AG09309 (cell line): ENCODE measurements at regions not wholly inside any gene's neighbourhood (a gene's known extent, or its start where the extent isn't known, plus 50 kb on each side); places are given as distances from the start of the nearest gene placed in this dataset.
"Not testable (repeated sequence)": the region's sequence is repeated elsewhere in the genome, so short reads cannot be mapped to it uniquely, and the experiment has no call there.

Source experiments
- DNase-seq: peaks from one replicate; pipeline ENCODE4 v3.0.0-alpha.2; 2010; ENCODE audit warnings: low read depth
- H3K4me3 ChIP-seq: 2 replicates; pipeline ENCODE4 v1.5.1; 2011; ENCODE audit warnings: mild to moderate bottlenecking, low read depth, low read length, moderate library complexity; ENCODE audit not compliant: control insufficient read depth
- CTCF ChIP-seq: IDR thresholded peaks from 2 replicates; pipeline ENCODE4 v1.5.1; 2011; ENCODE audit warnings: mild to moderate bottlenecking, low read depth, low read length, inconsistent platforms; ENCODE audit not compliant: insufficient read depth, control insufficient read depth; ENCODE audit errors: missing control alignments

DNA sequence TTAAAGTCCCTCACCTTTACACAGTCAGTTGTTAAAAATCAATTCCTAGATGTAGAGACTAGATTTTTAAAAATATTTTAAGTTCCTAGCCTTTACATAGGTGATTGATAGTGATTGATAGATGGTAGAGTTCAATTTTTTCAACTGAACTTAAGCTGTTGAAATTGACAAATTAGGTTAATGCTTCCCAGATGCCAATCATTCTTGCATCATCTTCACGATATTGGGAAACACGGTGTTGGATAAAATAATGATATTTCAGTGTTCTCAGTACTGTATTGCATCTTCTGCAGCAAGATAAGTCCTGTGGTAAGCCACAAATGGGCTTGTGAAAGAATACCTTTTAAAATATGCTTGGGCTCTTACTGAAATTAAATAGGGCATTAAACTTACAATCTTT, 667.6 kb downstream of the STK39 start:
- DNase-seq = no peak
- TF ChIP-seq CTCF = no peak
- no peak overlapping the region for H3K4me3 ChIP-seq

DNA sequence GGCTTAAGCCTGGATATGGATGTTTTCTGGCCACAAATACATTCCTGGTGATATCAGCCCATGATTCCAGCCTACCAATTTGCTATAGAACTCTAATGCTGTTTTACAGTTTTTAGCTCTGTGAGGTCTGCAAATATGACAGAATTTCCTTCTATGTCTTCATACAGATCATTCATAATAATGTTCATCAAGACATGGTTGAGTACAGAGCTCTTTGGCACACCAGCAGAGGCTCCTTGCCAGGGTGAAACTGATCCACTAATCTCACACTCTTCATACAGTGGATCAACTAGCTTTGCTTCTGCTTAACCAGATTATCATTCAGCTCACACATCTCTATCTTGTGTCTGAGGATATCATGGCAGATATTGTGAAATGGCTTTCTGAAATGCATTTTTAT, 672.1 kb downstream of the STK39 start:
- no peak overlapping the region for H3K4me3 ChIP-seq
- no peak for TF ChIP-seq CTCF
- DNase-seq = no peak

DNA sequence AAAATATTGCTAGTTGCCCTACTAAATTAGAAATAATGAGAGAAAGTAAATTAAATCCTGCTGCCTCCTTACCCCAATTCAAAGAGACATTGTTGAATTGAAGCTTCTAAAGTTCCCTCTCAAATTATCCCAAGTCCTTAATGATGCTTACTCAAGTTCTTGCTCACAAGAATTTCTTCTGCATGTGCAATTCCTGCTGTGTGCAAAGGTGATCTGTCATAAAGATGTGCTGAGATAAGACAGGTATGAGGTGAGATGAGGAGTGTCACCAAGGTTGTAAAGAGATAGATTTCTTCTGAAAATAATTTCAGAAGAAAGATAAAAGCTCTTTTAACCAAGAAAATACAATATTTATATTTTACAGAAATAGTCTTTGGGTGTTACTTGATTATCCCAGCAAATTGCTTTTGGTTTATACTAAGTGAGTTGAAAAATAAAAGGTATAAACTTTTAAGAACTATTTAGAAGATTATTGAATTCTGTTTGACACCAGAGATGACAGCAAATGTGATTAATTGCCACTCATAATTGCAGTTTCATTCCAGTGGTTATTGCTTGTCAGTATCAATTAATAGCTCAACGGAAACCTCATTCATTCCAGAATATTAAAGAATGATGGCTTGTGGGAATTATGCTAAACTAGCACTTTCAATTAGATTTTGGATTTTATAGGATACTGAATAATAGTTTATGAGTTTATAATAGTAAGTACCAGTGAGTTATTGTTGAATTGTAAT, 674.3 kb downstream of the STK39 start:
- DNase-seq = no peak
- TF ChIP-seq CTCF = no peak

GRCh38 chr2:167570370-167570769, 677.0 kb downstream of the STK39 start:
- no peak for DNase-seq
- no peak for TF ChIP-seq CTCF
- no peak overlapping the region for H3K4me3 ChIP-seq

More for the DNA sequence above, 674.3 kb downstream of the STK39 start:
- no peak overlapping the region for H3K4me3 ChIP-seq

DNA sequence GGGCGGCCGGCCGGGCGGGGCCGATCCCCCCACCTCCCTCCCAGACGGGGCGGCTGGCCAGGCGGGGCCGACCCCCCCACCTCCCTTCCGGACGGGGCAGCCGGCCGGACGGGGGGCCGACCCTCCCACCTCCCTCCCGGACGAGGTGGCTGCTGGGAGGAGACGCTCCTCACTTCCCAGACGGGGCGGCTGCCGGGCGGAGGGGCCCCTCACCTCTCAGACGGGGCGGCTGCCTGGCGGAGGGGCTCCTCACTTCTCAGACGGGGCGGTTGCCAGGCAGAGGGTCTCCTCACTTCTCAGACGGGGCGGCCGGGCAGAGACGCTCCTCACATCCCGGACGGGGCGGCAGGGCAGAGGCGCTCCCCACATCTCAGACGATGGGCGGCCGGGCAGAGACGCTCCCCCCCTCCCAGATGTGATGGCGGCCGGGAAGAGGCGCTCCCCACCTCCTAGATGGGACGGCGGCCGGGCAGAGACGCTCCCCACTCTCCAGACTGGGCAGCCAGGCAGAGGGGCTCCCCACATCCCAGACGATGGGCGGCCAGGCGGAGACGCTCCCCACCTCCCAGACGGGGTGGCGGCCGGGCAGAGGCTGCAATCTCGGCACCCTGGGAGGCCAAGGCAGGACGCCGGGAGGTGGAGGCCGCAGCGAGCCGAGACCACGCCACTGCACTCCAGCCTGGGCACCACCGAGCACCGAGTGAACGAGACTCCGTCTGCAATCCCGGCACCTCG, 675.8 kb downstream of the XIRP2 start:
- not testable (repeated sequence) for H3K4me3 ChIP-seq, DNase-seq

GRCh38 chr2:167558272-167558991, 670.2 kb downstream of the XIRP2 start:
- not testable (repeated sequence) for DNase-seq, H3K4me3 ChIP-seq

DNA sequence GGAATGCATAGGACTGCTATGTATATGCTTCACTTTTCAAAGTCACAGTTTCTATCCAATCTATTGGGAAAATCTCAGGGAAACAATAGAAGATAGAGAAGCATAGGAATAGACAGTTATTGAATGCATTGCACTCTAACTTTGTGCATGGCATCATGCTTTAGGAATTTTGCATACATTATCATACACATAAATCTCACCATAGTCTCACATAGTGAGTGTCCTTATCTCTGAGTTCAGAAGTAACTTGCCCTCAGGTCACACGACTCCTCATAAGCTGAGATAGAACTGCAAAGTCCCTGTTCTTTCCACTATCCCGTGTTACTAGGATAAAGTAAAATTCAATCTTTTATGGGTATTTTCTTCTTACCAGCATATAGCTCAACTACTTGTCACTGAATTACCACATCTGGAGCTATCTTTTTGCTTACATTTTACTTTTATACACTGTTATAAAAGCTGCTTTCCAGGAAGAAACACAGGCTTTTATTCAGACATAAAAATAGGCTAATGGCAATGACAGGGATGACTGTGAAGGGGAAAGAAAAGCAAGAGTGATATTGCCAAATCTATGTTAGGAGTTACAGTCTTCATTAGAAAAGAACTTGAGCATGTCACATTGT, 666.9 kb downstream of the XIRP2 start:
- no peak for DNase-seq
- H3K4me3 ChIP-seq = no peak overlapping the region
- TF ChIP-seq CTCF = no peak
